IMR-90 (cell line): ENCODE measurements at regions not wholly inside any gene's neighbourhood (a gene's known extent, or its start where the extent isn't known, plus 50 kb on each side); places are given as distances from the start of the nearest gene placed in this dataset.

Source experiments
- ATAC-seq: fragments of 200-7000 bp; cut with Tn5 transposase; 2 replicates; pipeline ENCODE4 v1.9.1; 2020; ENCODE audit warnings: low read depth, mild to moderate bottlenecking, moderate library complexity
- BruUV-seq: library from RNA; stranded (reverse); fragments of 400-500 nt; replicated peaks from 2 replicates; lab custom pipeline; 2021; lab: Mats Ljungman, UMichigan
- CTCF ChIA-PET: fragments of 300-600 bp; formaldehyde crosslinking; extraction: SDS; loops from one replicate; lab custom pipeline; 2021; ENCODE audit warnings: antibody characterized with exemption; lab: Yijun Ruan, JAX
- POLR2A ChIA-PET: fragments of 300-600 bp; sonication (Branson Sonifier 250); formaldehyde crosslinking; loops from one replicate; lab custom pipeline; 2022; ENCODE audit warnings: antibody characterized with exemption; ENCODE audit not compliant: unreplicated experiment; lab: Charles Lee
- DNase-seq: peaks from one replicate; pipeline ENCODE4 v3.0.0; 2013
- H2AFZ ChIP-seq: replicated peaks from 2 replicates; pipeline ENCODE3; 2013; ENCODE audit warnings: low read length, mild to moderate bottlenecking; ENCODE audit not compliant: poor library complexity
- H2AK5ac ChIP-seq: 2 replicates; pipeline ENCODE4 v1.6.1; 2013; ENCODE audit warnings: low read depth, low read length, inconsistent platforms
- H2AK9ac ChIP-seq: replicated peaks from 2 replicates; pipeline ENCODE3; 2013; ENCODE audit warnings: mild to moderate bottlenecking, low read depth, low read length, moderate library complexity; ENCODE audit not compliant: poor library complexity
- H2BK120ac ChIP-seq: 2 replicates; pipeline ENCODE4 v1.6.1; 2013; ENCODE audit warnings: low read depth, low read length, inconsistent platforms
- H2BK15ac ChIP-seq: 3 replicates; pipeline ENCODE4 v1.6.1; 2013; ENCODE audit warnings: low read depth, low read length, inconsistent platforms
- H2BK20ac ChIP-seq: 2 replicates; pipeline ENCODE4 v1.6.1; 2013; ENCODE audit warnings: low read depth, mild to moderate bottlenecking, inconsistent platforms, low read length, moderate library complexity
- H2BK5ac ChIP-seq: 2 replicates; pipeline ENCODE4 v1.6.1; 2013; ENCODE audit warnings: mild to moderate bottlenecking, low read depth, low read length, inconsistent platforms; ENCODE audit not compliant: poor library complexity, severe bottlenecking
- H3K14ac ChIP-seq: replicated peaks from 2 replicates; pipeline ENCODE4 v1.6.1; 2013; ENCODE audit warnings: low read depth, low read length, inconsistent platforms
- H3K18ac ChIP-seq: 2 replicates; pipeline ENCODE4 v1.6.1; 2013; ENCODE audit warnings: low read depth, low read length, control low read depth
- H3K23ac ChIP-seq: 2 replicates; pipeline ENCODE4 v1.6.1; 2013; ENCODE audit warnings: low read depth, low read length, inconsistent platforms
- H3K27ac ChIP-seq: 2 replicates; pipeline ENCODE4 v1.5.1; 2013; ENCODE audit warnings: mild to moderate bottlenecking, control low read depth, low read length; ENCODE audit not compliant: insufficient read depth
- H3K27me3 ChIP-seq: 2 replicates; pipeline ENCODE4 v1.6.1; 2013; ENCODE audit warnings: low read length; ENCODE audit not compliant: control insufficient read depth, insufficient read depth
- H3K36me3 ChIP-seq: 2 replicates; pipeline ENCODE4 v1.6.1; 2013; ENCODE audit warnings: low read length, mixed read lengths; ENCODE audit not compliant: control insufficient read depth, insufficient read depth
- H3K4ac ChIP-seq: 2 replicates; pipeline ENCODE4 v1.6.1; 2013; ENCODE audit warnings: low read depth, low read length, inconsistent platforms
- H3K4me1 ChIP-seq: 2 replicates; pipeline ENCODE4 v1.6.1; 2013; ENCODE audit warnings: low read length, mixed read lengths; ENCODE audit not compliant: control insufficient read depth, insufficient read depth
- H3K4me2 ChIP-seq: 2 replicates; pipeline ENCODE4 v1.6.1; 2013; ENCODE audit warnings: low read depth, mild to moderate bottlenecking, control low read depth, low read length, moderate library complexity
- H3K4me3 ChIP-seq: 2 replicates; pipeline ENCODE4 v1.5.1; 2013; ENCODE audit warnings: low read depth, mild to moderate bottlenecking, control low read depth, low read length, moderate library complexity; ENCODE audit not compliant: insufficient read depth
- H3K56ac ChIP-seq: 2 replicates; pipeline ENCODE4 v1.6.1; 2013; ENCODE audit warnings: low read length, inconsistent platforms; ENCODE audit not compliant: insufficient read depth; ENCODE audit errors: extremely low read depth
- H3K79me1 ChIP-seq, 2 experiments: 2 replicates each; pipeline ENCODE4 v1.6.1; 2013; ENCODE audit warnings: low read length in 2 of 2, inconsistent platforms in 1 of 2, low read depth in 1 of 2
- H3K9ac ChIP-seq: 2 replicates; pipeline ENCODE4 v1.6.1; 2013; ENCODE audit warnings: low read depth, low read length, control low read depth
- H3K9me1 ChIP-seq: 2 replicates; pipeline ENCODE4 v1.6.1; 2013; ENCODE audit warnings: low read length, inconsistent platforms; ENCODE audit not compliant: insufficient read depth
- H3K9me3 ChIP-seq: 2 replicates; pipeline ENCODE4 v1.6.1; 2013; ENCODE audit warnings: low read length; ENCODE audit not compliant: control insufficient read depth, insufficient read depth
- H4K20me1 ChIP-seq: 2 replicates; pipeline ENCODE4 v1.6.1; 2013; ENCODE audit warnings: low read length, inconsistent platforms; ENCODE audit not compliant: insufficient read depth
- H4K5ac ChIP-seq: 2 replicates; pipeline ENCODE4 v1.6.1; 2013; ENCODE audit warnings: mild to moderate bottlenecking, low read depth, low read length, control low read depth
- H4K8ac ChIP-seq, 2 experiments: 2 replicates each; pipeline ENCODE4 v1.6.1; 2013; ENCODE audit warnings: low read depth in 2 of 2, low read length in 2 of 2, control low read depth in 1 of 2, inconsistent platforms in 1 of 2
- H4K91ac ChIP-seq: 2 replicates; pipeline ENCODE4 v1.6.1; 2013; ENCODE audit warnings: low read depth, low read length, inconsistent platforms; ENCODE audit not compliant: insufficient read depth
- BHLHE40 ChIP-seq: fragments of 150-350 bp; IDR thresholded peaks from 2 replicates; pipeline ENCODE4 v1.6.1; 2016; ENCODE audit warnings: mild to moderate bottlenecking, low read depth, low read length
- CEBPB ChIP-seq: IDR thresholded peaks from 2 replicates; pipeline ENCODE4 v1.6.1; 2012; ENCODE audit warnings: low read depth, low read length, improper control_type of control experiment
- FOS ChIP-seq: fragments of 150-350 bp; IDR thresholded peaks from 2 replicates; pipeline ENCODE4 v1.6.1; 2016; ENCODE audit warnings: low read depth, low read length
- MAFK ChIP-seq: IDR thresholded peaks from 2 replicates; pipeline ENCODE4 v1.6.1; 2012; ENCODE audit warnings: low read depth, low read length, improper control_type of control experiment
- RFX5 ChIP-seq: IDR thresholded peaks from 2 replicates; pipeline ENCODE4 v1.8.0; 2012; ENCODE audit warnings: low read depth, mild to moderate bottlenecking, low read length, moderate library complexity
- SMC3 ChIP-seq: fragments of 150-350 bp; IDR thresholded peaks from 2 replicates; pipeline ENCODE4 v1.6.1; 2016; ENCODE audit warnings: low read depth, mild to moderate bottlenecking, antibody characterized with exemption, low read length, moderate library complexity
- WGBS, 2 experiments: methylation state at CpG; one replicate each; pipeline versions ENCODE4 v1.1.5 to v1.1.7; 2013; ENCODE audit warnings: missing lambda C conversion rate in 2 of 2; ENCODE audit not compliant: insufficient read length in 1 of 2; ENCODE audit errors: extremely low coverage in 2 of 2; 5-methylcytosine and 5-hydroxymethylcytosine counted together
- dilution Hi-C: fragments of 300-500 bp; cut with HindIII; formaldehyde crosslinking; loops from one replicate; pipeline ENCODE4 v1.14.3; 2018; ENCODE audit warnings: low sequenced_read_pairs; ENCODE audit not compliant: unreplicated experiment
- in situ Hi-C: fragments of 300-500 bp; cut with MboI; formaldehyde crosslinking; loops from 3 replicates; pipeline ENCODE4 v1.14.3; 2019; ENCODE audit warnings: low sequenced_read_pairs, inconsistent platforms, mixed read lengths
- intact Hi-C: fragments of 100-400 bp; cut with micrococcal nuclease; formaldehyde crosslinking; loops from 2 replicates; pipeline ENCODE4 v1.10.0; 2022

GRCh38 chr2:145157741-145158591 is 638.0 kb upstream of the ZEB2 start:
- Histone ChIP-seq H3K36me3 (no peaks in the 10 kb centered on the region), H4K8ac (no peak overlapping the region), H3K4ac (peak overlapping the region; percentile 1; the same call in 1 of the 2 replicates), H3K9ac (no peak overlapping the region), H2BK15ac (no peak overlapping the region), H3K4me1 (peaks cover 6% of the 10 kb centered on the region; the same call in 1 of the 2 replicates), H4K20me1 (no peaks in the 10 kb centered on the region), H2AK9ac (no peak overlapping the region), H2BK120ac (peak overlapping the region; percentile 20; the same call in 1 of the 2 replicates), H3K14ac (no peak overlapping the region), H3K79me1 (no peaks in the 10 kb centered on the region), H4K91ac (no peak overlapping the region), H3K9me3 (no peaks in the 10 kb centered on the region), H3K9me1 (no peaks in the 10 kb centered on the region), H3K27me3 (no peaks in the 10 kb centered on the region), H3K18ac (peak overlapping the region; percentile 71; the same call in 1 of the 2 replicates), H4K5ac (no peak overlapping the region), H3K56ac (no peak overlapping the region), H2AFZ (no peak overlapping the region), H2BK20ac (0 out of 2 replicates have a peak overlapping the region, but pooled peaks have one; percentile 16), H2BK5ac (peak overlapping the region; percentile 76), H2AK5ac (no peak overlapping the region; the same call in 1 of the 2 replicates), H3K4me2 (peak overlapping the region; percentile 45; the same call in 1 of the 2 replicates), H3K23ac (no peak overlapping the region), H3K4me3 (no peak overlapping the region), H3K27ac (peak overlapping the region; percentile 52; the same call in 1 of the 2 replicates)
- ChIA-PET CTCF (interaction anchor here (0.9 to 1.1 kb wide), 2 partner anchors 151 to 593 kb away, joined by 3 read pairs; no protein-coding TSS in a partner anchor), POLR2A (no interaction called here)
- BruUV-seq: no TSS peak
- no CpG with 5 or more reads among the region's 3 CpGs for WGBS, 2 experiments
- intact Hi-C loops: loop anchor here (1.0 to 10.0 kb wide), 5 partner anchors 27 to 641 kb away; no protein-coding TSS in a partner anchor
- dilution Hi-C loops: no loop called here
- TF ChIP-seq RFX5: peak; percentile 20; the same call in 1 of the 2 replicates
- TF ChIP-seq BHLHE40: no peak
- TF ChIP-seq SMC3: no peak
- 0 out of 2 replicates have a peak, but pooled peaks have one; percentile 17 for TF ChIP-seq MAFK
- TF ChIP-seq FOS: 0 out of 2 replicates have a peak, but pooled peaks have one; percentile 18
- TF ChIP-seq CEBPB: peak; percentile 99
- ATAC-seq (peak; percentile 89), DNase-seq (peak; percentile 95)
- in situ Hi-C loops: no loop called here
